IPS-18c (cell line): ENCODE measurements at regions not wholly inside any gene's neighbourhood (a gene's known extent, or its start where the extent isn't known, plus 50 kb on each side); places are given as distances from the start of the nearest gene placed in this dataset.

Experiments used
- H3K4me3 ChIP-seq: 2 replicates; pipeline ENCODE4 v1.7.0; 2013; ENCODE audit warnings: low read depth, mild to moderate bottlenecking, low read length, moderate library complexity; ENCODE audit not compliant: insufficient read depth
- H3K9me3 ChIP-seq: one replicate; pipeline ENCODE4 v1.6.1; 2013; ENCODE audit warnings: mild to moderate bottlenecking, low read length, moderate library complexity; ENCODE audit not compliant: control insufficient read depth, insufficient read depth

DNA sequence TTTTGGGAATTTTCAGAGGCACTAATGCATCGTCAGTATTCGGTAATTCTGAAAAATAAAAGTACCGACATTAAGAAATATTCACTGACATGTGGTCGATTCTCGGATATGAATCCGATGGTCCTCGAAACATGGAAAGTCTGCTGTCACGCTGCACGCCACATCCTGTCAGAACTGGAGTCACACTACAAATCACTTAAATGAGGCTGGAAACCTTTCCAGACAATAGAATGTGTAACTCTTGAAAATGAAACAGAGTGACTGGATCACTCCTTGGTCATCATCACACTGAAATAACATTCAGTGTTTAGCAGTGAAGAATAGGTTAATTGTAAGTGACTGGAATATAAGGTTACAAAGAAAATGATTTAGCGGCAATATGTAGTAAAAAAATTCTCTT, 620.1 kb upstream of the ADAMTS5 start:
- Histone ChIP-seq H3K4me3 (no peak overlapping the region), H3K9me3 (no peaks in the 10 kb centered on the region)

DNA sequence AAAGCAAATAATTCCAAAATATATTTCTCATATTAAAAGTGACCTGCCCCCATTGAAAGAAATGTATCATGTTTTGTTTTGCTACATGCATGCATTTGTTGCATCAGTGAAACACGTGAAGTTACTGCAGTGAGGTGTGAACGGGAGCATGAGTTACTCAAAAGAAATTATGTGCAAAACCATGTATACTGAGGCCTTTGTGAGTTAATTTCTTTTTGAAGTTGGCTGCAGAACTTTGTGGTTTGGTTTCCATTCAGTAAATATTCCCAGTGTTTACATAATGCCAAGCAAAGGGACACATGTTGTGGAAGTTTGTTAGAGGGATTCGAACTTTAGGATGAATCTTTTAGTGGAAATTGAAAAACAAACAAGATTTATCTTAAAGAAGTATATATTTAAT, 619.4 kb upstream of the ADAMTS5 start:
- no peaks in the 10 kb centered on the region for H3K9me3 ChIP-seq
- no peak overlapping the region for H3K4me3 ChIP-seq

DNA sequence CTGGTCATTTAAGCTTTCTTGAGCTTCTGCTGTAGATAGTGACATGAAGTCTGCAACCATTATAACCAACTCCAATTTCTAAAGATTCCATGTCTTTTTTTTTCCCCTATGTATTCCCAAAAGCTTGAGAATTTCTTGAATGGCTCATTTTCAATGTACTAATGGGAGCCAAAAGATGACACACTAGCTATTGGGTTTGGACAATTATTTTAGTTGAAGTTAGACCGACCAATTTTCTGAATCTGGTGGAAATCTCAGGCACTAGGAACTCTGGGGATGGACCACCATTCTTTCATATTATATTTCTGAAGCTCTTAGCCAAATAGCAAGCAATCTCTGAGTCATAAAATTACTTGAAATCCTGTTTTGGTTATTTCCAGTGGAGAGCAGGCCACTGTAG, 617.4 kb upstream of the ADAMTS5 start:
- Histone ChIP-seq H3K4me3 (no peak overlapping the region), H3K9me3 (no peaks in the 10 kb centered on the region)

DNA sequence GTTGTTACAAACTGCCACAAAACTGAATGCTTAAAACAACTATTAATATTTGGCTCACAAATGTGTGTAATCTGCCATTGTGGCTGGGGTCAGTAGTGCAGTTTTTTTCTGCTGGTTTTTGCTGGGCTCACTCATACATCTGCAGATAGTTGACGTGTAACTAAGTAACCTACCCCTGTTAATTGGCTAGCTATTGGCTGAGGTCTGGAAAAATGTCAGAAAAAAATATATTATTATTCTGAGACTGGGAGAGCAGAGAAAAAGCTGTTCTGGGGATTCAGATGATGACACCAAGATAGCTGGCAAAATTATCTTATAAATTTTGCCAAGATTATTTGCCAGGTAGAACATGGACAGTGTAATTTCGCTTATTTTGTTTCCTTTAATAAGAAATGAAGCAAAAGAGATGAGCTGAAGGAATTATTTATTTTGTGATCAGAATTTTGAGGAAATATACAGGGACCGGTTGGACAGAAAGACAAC, 616.1 kb upstream of the ADAMTS5 start:
- Histone ChIP-seq H3K4me3 (no peak overlapping the region), H3K9me3 (no peaks in the 10 kb centered on the region)

DNA sequence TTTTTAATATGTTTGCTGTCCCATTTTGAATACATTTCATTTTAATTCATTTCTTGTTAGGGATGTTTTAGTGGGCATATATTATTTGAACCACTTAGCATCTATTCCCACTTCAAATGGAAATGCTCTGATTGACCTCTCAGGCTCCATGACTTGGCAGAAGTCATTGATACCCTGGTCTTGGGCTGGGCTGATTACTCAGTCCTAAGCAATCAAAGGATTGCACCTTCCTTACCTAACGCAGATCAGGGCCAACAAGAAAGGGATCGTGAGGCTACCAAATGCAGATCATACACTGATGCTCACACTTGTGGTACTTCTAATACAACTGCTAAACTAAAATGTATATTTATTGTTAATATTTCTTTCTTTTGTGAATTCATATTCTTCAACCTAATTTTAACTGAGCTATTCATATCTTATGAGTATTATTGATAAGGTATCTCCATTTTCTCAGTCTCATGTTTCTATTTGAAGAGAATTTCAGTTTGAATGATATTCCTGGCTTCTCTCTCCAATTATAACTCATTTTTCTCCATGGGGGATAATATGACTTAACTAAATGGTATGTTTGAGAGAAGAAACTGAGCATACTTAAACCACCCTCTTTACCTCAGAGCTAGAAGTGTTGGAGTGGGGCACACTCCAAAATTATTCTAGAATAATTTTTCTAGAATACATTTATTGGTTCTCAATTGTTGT, 615.5 kb upstream of the ADAMTS5 start:
- no peak overlapping the region for H3K4me3 ChIP-seq
- H3K9me3 ChIP-seq: no peaks in the 10 kb centered on the region

DNA sequence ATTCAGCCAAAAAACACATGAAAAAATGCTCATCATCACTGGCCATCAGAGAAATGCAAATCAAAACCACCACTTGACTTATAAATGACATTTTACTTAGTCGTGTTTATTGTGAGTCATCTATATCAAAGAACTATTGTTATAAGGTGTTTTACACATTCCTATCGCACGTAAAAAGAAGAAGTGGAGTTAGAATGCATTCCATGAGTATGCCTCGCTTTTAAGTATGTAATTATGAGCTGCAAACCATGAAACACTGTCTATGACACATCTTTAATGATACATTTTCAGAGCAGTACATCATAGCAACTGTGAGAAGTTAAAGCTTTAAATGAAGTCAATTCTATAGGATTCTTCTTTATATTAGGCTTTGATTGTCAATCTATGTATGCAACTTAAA, 614.3 kb upstream of the ADAMTS5 start:
- no peak overlapping the region for H3K4me3 ChIP-seq
- no peaks in the 10 kb centered on the region for H3K9me3 ChIP-seq

DNA sequence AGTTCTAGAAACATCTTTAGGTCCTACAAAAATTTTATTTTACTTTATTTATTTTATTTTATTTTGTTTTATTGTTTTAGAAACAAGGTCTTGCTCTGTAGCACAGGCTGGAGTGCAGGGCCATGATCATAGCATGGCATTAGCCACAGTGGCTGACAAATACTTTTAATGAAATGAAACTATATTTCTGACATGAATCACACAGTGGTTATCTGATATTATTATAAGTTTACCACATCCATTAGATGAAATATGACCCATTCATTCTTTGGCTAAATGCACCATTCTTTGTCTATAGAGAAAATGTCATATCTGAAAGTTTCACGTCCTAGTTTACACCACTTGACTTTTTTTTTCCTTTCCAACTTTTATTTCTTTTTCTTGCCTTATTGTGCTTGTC, 613.4 kb upstream of the ADAMTS5 start:
- no peaks in the 10 kb centered on the region for H3K9me3 ChIP-seq
- no peak overlapping the region for H3K4me3 ChIP-seq

DNA sequence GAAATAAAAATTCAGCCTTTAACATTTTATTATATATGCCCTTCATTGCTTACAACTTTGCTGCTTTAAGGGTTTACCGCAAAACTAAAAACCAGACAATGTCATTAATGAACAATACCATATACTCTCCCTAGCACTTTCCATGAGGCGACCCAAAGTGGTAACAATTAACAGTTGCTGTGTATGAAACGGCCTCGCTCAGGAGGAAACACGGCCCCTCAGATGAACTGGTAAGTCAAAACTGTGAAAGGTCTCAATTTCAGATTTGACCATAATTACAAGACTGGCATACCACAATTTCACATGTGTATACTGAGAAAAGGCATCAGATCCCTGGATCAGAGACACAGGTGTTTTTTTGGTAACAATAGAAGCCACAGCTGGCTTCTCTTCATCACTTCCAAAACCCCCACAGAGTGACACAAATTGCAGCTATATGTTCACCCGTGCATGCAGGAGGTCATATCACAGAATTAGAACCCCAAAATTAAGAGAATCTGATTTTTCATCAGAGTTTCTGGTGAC, 611.9 kb upstream of the ADAMTS5 start:
- H3K4me3 ChIP-seq: no peak overlapping the region
- no peaks in the 10 kb centered on the region for H3K9me3 ChIP-seq

DNA sequence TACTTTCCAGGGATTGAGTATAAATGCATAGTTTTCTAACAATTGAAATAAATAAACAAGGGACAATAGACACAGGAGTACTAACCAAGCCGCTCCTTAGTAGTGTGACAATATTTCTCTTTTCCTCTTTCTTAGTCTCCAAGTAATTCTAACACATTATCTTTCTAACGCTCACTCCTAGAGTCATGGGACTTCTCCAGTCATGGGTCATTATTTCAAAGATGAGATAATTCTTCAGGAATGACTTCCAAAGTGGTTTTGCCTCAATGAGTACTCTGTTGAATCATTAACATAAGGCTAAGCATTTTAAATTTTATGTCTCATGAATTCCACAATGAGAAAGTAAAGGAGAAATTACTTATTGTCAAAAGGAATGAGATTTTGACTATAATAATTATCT, 605.8 kb upstream of the ADAMTS5 start:
- no peak overlapping the region for H3K4me3 ChIP-seq
- no peaks in the 10 kb centered on the region for H3K9me3 ChIP-seq

DNA sequence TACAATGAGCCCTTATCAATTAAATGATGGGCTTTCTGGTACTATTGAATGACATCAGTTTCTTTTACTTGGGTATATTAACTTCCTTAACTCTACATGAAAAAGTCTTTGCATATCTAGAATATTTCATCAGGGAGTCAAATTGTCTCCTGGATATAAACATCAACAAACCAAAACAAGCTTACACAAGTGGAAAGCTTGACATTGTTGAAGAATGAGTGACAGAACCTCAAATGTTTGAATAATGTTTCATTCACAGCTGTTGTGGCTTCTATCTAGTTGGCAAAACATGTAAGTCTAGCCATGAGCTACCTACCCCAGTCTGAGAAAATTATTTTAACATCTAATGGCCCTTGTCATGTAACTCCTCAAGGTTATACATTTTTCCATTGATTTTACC, 604.8 kb upstream of the ADAMTS5 start:
- H3K4me3 ChIP-seq: no peak overlapping the region
- no peaks in the 10 kb centered on the region for H3K9me3 ChIP-seq

DNA sequence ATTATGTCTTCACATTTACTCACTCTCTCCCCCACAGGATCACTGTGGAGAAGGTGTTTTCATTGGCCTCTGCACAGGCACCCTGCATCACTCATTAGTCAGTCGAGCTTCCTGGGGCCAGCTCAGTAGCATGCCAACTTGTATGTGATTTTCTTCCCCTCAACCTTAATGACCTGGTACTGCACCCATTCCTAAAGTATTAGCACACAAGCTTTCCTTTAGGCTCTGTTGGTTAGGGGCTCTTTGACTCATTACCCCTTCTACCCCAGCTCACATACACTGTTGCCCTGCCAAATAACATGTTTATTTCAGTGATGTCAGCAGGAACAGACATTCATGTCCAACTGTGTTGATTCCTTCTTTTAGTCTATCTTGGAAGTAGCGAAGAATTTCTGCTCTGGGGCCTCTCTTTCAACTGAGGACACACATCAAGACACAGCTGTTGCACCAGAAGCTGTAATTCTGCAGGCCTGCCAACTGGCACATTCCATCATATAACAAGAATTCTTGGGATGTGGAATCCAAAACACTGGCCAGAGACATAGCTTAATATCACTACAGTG, 603.5 kb upstream of the ADAMTS5 start:
- Histone ChIP-seq H3K9me3 (no peaks in the 10 kb centered on the region), H3K4me3 (no peak overlapping the region)

DNA sequence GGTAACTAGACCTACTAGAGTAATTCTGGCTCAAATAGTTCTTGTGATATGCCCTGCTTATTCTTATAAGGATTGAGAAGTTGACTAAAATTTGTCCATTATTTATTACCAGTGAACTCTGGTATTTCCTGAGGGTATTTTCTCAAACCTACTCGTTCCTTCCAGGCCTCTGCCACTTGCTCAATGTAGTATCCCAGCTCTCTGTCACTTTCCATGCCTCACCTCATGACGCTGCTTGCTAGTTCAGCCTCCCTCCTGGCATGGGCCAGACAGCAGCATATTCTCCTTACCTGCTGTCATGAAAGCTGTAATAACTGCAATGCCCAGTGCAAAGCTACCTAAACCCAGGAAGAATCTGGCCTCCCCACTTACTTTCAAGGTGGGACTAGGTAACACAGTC, 602.9 kb upstream of the ADAMTS5 start:
- Histone ChIP-seq H3K4me3 (no peak overlapping the region), H3K9me3 (no peaks in the 10 kb centered on the region)

DNA sequence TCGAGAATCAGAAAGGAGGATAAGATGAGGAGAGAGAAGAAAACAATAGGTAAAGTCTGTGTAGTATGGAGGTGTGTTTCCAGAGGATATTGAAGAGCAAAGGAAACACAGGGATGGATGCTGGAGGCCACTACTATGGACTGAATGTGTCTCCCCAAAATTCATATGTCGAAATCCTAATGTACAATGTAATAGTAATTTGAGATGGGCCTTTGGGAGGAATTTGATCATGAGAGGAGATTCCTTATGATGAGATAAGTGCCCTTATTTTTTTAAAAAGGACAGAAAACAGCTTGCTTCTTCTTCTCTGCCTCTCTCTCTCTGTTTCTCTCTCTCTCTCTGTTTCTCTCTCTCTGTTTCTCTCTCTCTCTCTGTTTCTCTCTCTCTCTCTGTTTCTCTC, 602.2 kb upstream of the ADAMTS5 start:
- Histone ChIP-seq H3K9me3 (no peaks in the 10 kb centered on the region), H3K4me3 (no peak overlapping the region)

DNA sequence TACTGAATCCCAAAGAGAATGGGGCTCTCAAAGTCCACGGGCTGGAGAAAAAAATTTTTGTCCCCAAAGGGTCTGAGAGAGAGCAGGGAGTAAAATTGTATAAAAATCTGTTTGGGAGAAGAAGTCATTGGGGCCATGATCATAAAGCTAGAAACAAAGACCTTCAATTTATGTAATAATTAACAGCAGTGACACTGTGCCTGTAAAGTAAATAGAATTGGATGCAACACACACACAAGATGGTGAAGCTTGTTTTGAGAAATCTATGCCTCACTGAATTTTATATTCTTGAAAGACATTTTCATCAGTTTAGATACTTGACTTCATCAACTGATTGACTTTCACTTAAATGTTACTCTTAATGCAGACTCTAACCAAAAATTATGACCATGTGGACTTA, 600.5 kb upstream of the ADAMTS5 start:
- H3K9me3 ChIP-seq: no peaks in the 10 kb centered on the region
- no peak overlapping the region for H3K4me3 ChIP-seq

DNA sequence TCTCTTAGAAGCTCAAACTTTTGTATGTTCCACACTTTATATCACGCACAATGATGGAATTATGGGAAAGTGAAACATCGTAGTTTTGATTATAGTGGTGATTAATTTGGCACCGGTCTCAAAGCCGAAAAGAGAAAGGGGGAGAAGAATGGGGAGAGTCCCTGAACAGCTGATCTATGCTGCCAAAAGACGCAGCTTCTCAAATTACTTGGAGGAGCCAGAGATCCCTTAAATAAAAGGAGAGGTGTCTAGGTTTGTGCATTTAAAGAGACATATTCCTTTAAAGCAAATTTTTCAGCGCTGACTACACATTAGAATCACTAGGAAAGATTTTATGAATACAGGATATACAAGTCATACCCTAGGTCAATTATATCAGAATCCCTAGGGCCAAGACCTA, 599.6 kb upstream of the ADAMTS5 start:
- Histone ChIP-seq H3K9me3 (no peaks in the 10 kb centered on the region), H3K4me3 (no peak overlapping the region)

DNA sequence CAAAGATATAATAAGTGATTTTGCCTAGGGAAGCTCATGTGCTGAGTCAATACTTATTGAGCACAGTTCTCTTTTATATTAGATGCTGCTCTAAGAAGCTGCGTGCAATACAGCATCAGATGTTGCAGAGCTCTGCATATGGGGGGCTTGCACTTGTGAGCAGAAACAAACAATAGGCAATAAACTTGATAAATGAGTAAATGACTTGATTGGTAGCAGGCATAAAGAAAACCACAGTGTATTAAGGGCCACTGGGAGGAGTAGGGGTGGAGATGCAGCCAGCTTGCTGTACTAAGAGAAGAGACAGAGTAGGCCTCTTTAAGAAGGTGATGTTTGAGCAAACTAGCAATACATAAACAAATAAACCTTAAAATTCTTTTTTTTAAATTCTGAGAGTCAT, 598.5 kb upstream of the ADAMTS5 start:
- Histone ChIP-seq H3K9me3 (no peaks in the 10 kb centered on the region), H3K4me3 (no peak overlapping the region)

DNA sequence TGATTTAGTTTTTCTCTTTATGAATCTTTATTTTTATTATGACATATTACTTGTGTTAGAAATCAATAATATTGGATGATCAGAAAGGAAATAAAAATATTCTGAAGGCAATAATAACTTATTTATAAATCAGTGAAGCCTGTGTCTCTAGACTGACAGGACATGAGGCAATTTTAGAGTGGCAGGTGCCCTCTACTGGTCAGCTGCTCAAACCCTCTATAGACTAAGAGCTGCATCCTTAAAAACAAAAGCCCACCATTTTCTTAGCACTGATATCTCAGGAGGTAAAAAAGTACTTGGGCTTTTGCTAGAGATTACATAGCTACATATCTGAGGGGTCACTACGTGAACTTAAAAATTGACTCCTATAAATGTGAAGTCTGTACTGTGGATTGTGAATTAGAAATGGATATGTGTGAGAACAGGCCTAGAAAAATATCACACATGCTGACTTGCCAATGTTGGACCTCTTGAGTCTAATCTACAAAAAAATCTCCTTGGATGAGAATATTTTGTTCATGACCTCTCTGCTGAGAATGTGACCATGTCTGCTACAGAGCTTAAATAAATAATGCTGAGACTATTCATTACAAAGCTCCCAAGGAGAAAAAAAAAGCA, 597.9 kb upstream of the ADAMTS5 start:
- H3K4me3 ChIP-seq: no peak overlapping the region

DNA sequence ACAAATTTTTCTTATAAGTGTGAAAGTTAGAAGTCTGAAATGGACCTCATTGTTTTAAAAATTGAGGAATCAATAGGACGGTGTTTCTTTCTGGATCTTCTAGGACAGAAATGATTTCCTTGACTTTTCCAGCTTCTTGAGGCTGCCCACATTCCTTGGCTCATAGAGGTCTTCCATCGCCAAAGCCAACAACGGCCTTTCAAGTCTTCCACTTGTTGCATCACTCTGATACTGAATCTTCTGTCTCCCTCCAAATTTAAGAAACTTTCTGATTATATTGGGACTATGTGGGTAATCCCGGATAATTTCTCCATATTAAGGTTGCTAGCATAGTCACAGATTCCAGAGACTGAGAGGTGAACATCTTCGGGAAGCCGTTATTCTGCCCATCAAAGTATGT, 595.4 kb upstream of the ADAMTS5 start:
- H3K4me3 ChIP-seq: no peak overlapping the region
- H3K9me3 ChIP-seq: no peaks in the 10 kb centered on the region

More for the DNA sequence above, 597.9 kb upstream of the ADAMTS5 start:
- no peaks in the 10 kb centered on the region for H3K9me3 ChIP-seq
